GM10266 (cell line): ENCODE measurements at regions not wholly inside any gene's neighbourhood (a gene's known extent, or its start where the extent isn't known, plus 50 kb on each side); places are given as distances from the start of the nearest gene placed in this dataset.

ENCODE experiments used
- DNase-seq: peaks from one replicate; pipeline ENCODE4 v3.0.0; 2012; ENCODE audit errors: extremely low spot score
- CTCF ChIP-seq: IDR thresholded peaks from 2 replicates; pipeline ENCODE4 v1.5.1; 2012; ENCODE audit warnings: mild to moderate bottlenecking, low read depth; ENCODE audit not compliant: control insufficient read depth, insufficient read depth; ENCODE audit errors: missing control alignments

GRCh38 chr11:36870361-36870760, 272.3 kb upstream of the RAG2 start:
- DNase-seq, result no peak
- no peak for TF ChIP-seq CTCF

GRCh38 chr11:36868380-36868779, 270.3 kb upstream of the RAG2 start:
- TF ChIP-seq CTCF, result no peak
- no peak for DNase-seq

- no peak for TF ChIP-seq CTCF
- no peak for DNase-seq
Observed at GRCh38 chr11:36865846-36866245, 267.8 kb upstream of the RAG2 start.

- DNase-seq, result no peak
Observed at GRCh38 chr11:36854875-36855274, 256.8 kb upstream of the RAG2 start.

GRCh38 chr11:36848660-36849059, 250.6 kb upstream of the RAG2 start:
- no peak for TF ChIP-seq CTCF
- no peak for DNase-seq

More at GRCh38 chr11:36854875-36855274, 256.8 kb upstream of the RAG2 start:
- TF ChIP-seq CTCF, result no peak

GRCh38 chr11:36840378-36840777, 242.3 kb upstream of the RAG2 start:
- DNase-seq, result no peak
- TF ChIP-seq CTCF, result no peak

GRCh38 chr11:36837831-36838437, 239.9 kb upstream of the RAG2 start:
- DNase-seq, result no peak
- no peak for TF ChIP-seq CTCF
